T-helper 2 cell treated with Interferon-gamma antibody and Interleukin-4, amounts not matched to agents 5 μg/mL and 100 μg/mL, for 36 hours (primary cell): ENCODE measurements at regions not wholly inside any gene's neighbourhood (a gene's known extent, or its start where the extent isn't known, plus 50 kb on each side); places are given as distances from the start of the nearest gene placed in this dataset.
"Not testable (repeated sequence)": the region's sequence is repeated elsewhere in the genome, so short reads cannot be mapped to it uniquely, and the experiment has no call there.

Experiments used
- DNase-seq: peaks from one replicate; pipeline ENCODE4 v3.0.0; 2021; ENCODE audit warnings: low spot score
- H3K27ac Mint-ChIP-seq: one replicate; pipeline ENCODE4 v1.8.0; 2021; ENCODE audit warnings: mild to moderate bottlenecking, mixed read lengths
- H3K27me3 Mint-ChIP-seq: one replicate; pipeline ENCODE4 v1.8.0; 2021; ENCODE audit warnings: low read depth, mixed read lengths
- H3K36me3 Mint-ChIP-seq: one replicate; pipeline ENCODE4 v1.8.0; 2021; ENCODE audit warnings: low read depth, mixed read lengths
- H3K4me1 Mint-ChIP-seq: one replicate; pipeline ENCODE4 v1.8.0; 2021; ENCODE audit warnings: low read depth, mixed read lengths
- H3K4me3 Mint-ChIP-seq: one replicate; pipeline ENCODE4 v1.8.0; 2022; ENCODE audit warnings: mild to moderate bottlenecking, moderate library complexity, mixed read lengths
- H3K9me3 Mint-ChIP-seq: one replicate; pipeline ENCODE4 v1.8.0; 2021; ENCODE audit warnings: mixed read lengths

DNA sequence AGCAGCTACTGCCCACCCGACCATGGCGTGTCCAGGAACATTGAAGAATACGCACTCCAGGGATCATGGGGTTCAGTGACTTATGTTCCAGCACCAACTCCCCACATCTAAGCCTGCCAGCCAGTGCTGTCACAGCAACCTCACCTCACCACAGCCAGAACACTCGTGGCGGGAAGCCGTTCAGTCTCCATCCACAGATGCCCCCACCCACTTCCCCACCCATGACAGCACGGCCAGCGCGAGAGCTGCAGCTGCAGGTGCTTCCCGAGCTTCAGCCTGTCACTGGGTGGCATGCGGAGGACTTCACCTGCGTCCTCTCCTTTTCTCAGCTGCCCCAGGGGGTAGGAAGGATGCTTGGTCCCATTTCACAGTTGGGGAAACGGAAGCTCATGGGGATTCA is 50.3 kb downstream of the RBFOX3 start:
- Mint-ChIP-seq H3K36me3 (no peaks in the 10 kb centered on the region), H3K9me3 (peaks cover 3% of the 10 kb centered on the region), H3K4me3 (no peak overlapping the region), H3K4me1 (peaks cover 4% of the 10 kb centered on the region), H3K27ac (no peak overlapping the region), H3K27me3 (peaks cover 4% of the 10 kb centered on the region)
- no peak for DNase-seq

DNA sequence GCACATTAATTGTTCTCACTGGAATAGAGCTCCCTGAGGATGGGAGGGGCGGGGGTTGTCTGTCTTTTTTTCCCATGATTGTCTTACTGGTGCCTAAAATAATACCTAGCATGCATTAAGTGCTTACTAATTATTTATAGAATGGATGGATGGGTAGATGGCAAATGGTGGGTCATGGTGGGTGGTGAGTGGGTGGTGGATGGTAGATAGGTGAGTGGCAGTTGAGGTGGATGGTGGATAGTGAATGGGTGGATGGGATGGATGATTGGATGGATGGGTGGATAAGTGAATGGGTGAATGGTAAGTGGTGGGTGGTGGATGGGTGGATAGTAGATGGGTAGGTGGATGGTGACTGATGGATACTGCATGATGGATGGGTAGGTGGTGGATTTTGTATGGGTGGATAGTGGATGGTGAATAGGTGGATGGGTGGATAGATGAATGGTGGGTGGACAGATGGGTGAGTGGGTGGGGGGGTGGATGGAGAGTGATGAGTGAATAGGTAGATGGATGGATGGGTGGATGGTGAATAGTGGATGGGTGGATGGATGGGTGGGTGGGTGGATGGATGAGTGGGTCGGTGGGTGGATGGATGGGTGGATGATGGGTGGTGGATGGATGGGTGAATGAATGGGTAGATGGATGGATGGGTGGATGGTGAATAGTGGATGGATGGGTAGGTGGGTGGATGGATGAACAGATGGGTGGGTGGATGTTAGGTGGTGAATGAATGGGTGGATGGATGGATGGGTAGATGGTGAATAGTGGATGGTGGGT is 51.6 kb downstream of the RBFOX3 start:
- Mint-ChIP-seq H3K4me3 (no peak overlapping the region), H3K9me3 (peaks cover 6% of the 10 kb centered on the region), H3K27me3 (peaks cover 4% of the 10 kb centered on the region), H3K36me3 (no peaks in the 10 kb centered on the region), H3K4me1 (peaks cover 4% of the 10 kb centered on the region), H3K27ac (no peak overlapping the region)
- no peak for DNase-seq

DNA sequence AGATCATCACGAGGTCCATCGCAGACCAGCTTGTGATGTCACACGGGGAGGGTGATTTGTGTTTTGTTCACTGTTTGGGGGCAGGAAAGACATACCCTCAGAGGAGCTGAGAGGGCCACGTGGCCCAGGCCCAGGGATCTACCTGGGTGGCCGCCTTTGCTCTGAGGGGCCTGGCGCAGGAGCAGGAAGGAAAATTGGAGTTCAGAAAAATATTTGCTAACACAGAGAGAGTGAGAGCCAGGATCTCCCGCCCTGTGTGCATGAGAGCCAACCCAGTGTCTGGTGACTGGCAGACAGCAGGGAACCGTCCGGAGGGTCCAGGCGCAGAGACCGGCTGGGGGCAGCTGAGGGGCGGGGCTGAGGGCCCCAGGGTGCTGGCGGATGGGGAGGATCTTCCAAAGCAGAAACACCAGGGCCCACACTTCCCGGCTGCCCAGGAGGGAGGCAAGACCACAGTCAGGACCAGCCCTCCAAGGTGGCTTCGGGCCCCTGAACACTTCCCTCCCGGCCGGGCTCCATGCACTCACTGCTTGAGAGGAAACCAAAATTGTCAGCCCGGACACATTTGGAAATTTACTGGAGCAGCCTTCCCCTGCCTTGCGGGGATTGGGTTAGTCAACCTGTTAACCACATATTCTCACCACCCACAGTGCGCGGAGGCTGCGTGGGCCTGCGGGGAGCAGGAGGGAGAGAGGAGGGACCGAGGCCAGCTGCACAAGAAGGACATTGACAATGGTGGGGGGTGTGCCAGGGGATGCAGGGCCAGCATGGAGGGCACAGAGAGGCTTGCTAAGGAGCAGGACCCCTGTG is 52.6 kb downstream of the RBFOX3 start:
- DNase-seq, result no peak
- Mint-ChIP-seq H3K4me3 (no peak overlapping the region), H3K27me3 (no peaks in the 10 kb centered on the region)

DNA sequence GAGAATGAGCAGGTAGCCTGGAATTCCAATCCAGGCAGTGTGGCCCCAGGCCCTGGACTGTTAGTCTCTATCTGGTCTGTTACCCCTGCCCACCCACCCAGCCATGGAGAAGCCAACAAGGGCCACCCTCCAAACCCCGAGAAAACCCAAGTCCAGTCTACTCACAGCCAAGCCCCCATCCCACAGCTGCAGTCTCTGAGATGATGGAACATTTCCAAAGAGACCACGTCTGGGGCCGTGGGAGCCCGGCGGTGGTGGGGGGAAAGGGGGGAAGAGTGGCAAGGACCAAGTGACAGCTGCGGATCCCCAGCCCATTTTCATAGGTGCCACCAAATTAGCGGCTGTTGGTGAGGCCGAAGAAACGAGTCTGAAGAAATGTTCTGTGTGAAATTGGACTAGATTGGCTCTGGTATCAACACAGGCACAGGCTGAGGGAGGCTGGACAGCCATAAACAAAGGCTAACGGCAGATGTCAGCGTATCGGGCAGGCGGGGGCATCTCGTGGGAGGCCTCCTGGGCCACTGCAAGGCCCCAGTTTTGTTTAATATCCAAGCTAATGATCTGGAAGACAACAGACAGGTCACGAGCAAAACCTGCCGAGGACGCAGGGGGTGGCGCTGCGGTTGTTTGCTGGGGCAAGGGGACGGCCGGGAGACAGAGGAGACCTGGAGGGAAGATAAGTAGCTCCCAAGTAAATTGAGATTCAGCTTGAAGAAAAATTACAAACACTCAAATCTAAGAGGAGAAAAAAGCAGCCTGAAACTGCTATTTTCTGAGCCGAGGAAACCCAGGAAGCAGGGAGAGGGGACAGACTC is 53.4 kb downstream of the RBFOX3 start:
- Mint-ChIP-seq H3K27ac (no peak overlapping the region), H3K36me3 (no peaks in the 10 kb centered on the region), H3K27me3 (no peaks in the 10 kb centered on the region), H3K9me3 (peaks cover 6% of the 10 kb centered on the region), H3K4me3 (no peak overlapping the region), H3K4me1 (peaks cover 4% of the 10 kb centered on the region)
- DNase-seq, result no peak

More for the DNA sequence above, 52.6 kb downstream of the RBFOX3 start:
- no peaks in the 10 kb centered on the region for H3K36me3 Mint-ChIP-seq
- H3K9me3 Mint-ChIP-seq, result peaks cover 6% of the 10 kb centered on the region
- no peak overlapping the region for H3K27ac Mint-ChIP-seq
- peaks cover 4% of the 10 kb centered on the region for H3K4me1 Mint-ChIP-seq

GRCh38 chr17:79556271-79556670 is 54.6 kb downstream of the RBFOX3 start:
- no peaks in the 10 kb centered on the region for H3K36me3 Mint-ChIP-seq
- H3K4me3 Mint-ChIP-seq, result peak overlapping the region; percentile 11
- DNase-seq, result no peak
- H3K27ac Mint-ChIP-seq, result no peak overlapping the region
- no peaks in the 10 kb centered on the region for H3K27me3 Mint-ChIP-seq
- H3K9me3 Mint-ChIP-seq, result peaks cover 6% of the 10 kb centered on the region
- H3K4me1 Mint-ChIP-seq, result peaks cover 4% of the 10 kb centered on the region

GRCh38 chr17:79555543-79555942 is 55.3 kb downstream of the RBFOX3 start:
- Mint-ChIP-seq H3K27me3 (no peaks in the 10 kb centered on the region), H3K4me3 (no peak overlapping the region), H3K4me1 (peaks cover 4% of the 10 kb centered on the region), H3K9me3 (peaks cover 6% of the 10 kb centered on the region), H3K27ac (no peak overlapping the region), H3K36me3 (no peaks in the 10 kb centered on the region)
- no peak for DNase-seq

- not testable (repeated sequence) for H3K27ac Mint-ChIP-seq, H3K36me3 Mint-ChIP-seq, H3K27me3 Mint-ChIP-seq, H3K9me3 Mint-ChIP-seq, H3K4me3 Mint-ChIP-seq, DNase-seq, H3K4me1 Mint-ChIP-seq
Measured at GRCh38 chr17:79554346-79554745, 56.5 kb downstream of the RBFOX3 start.

GRCh38 chr17:79552824-79553223 is 58.0 kb downstream of the RBFOX3 start:
- Mint-ChIP-seq H3K27me3 (no peaks in the 10 kb centered on the region), H3K9me3 (peaks cover 6% of the 10 kb centered on the region), H3K27ac (no peak overlapping the region), H3K36me3 (no peaks in the 10 kb centered on the region), H3K4me1 (peaks cover 4% of the 10 kb centered on the region), H3K4me3 (no peak overlapping the region)
- DNase-seq, result no peak

- H3K4me1 Mint-ChIP-seq, result peaks cover 4% of the 10 kb centered on the region
- peaks cover 6% of the 10 kb centered on the region for H3K9me3 Mint-ChIP-seq
- no peak overlapping the region for H3K4me3 Mint-ChIP-seq
- H3K36me3 Mint-ChIP-seq, result no peaks in the 10 kb centered on the region
- H3K27ac Mint-ChIP-seq, result no peak overlapping the region
- DNase-seq, result no peak
- H3K27me3 Mint-ChIP-seq, result no peaks in the 10 kb centered on the region
Measured at GRCh38 chr17:79552405-79552804, 58.4 kb downstream of the RBFOX3 start.

DNA sequence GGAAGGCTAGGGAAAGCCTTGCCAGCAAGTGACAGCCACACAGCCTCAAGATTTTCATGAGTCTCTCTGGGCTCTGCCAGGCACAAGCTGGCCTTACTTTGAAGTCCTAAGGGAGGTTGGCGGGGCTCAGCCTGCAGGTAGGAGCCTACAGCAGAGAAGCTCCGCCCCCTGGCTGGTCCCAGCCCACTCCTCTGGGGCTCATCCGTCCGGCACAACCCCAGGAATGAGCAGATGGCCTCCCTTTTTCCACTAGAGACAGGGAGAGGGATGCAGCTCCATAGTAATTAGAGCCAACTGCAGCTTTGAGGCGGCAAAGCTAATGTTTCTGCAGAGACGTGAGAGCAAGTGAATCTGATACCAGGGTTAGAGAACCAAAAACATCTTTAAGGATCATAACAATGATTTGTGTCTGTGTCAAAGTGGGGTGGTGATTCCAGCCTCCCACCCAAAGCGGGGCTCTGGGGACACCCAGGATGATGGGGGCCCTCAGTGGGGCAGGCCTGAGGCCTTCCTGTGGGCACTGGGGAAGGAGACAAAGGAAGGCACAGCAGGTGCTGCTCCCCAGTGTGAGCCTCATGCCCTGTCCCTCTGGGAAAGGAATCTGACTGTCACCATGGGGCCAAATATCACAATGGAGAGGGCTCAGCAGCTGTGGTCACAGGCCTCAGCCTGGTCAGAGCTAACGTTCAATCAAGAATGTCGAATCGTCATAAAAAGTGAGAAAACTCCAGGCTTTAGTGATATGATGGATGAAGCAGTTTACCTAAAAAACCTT is 61.5 kb downstream of the RBFOX3 start:
- H3K27ac Mint-ChIP-seq, result no peak overlapping the region

DNA sequence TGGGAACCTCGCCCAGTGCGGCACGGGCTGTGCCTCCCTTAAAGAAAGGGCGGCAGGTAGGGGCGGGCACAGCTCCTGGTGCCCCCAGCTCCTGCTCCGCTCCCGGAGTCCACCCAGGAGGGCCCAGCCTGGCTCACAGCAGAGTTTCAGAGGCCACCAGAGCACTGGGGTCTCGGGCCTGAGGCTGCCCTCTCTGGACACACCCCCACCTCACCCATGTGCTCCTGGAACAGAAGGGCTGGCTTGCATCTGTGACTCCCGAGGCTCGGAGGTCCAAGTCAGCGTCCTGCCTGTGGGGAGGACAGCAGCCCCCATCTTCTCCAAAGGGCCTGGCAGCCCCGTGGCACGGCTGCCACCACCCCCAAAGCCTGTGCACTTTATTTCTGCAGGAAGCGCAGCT is 62.7 kb downstream of the RBFOX3 start:
- Mint-ChIP-seq H3K27ac (no peak overlapping the region), H3K4me1 (no peaks in the 10 kb centered on the region), H3K4me3 (no peak overlapping the region), H3K27me3 (no peaks in the 10 kb centered on the region), H3K9me3 (no peaks in the 10 kb centered on the region), H3K36me3 (no peaks in the 10 kb centered on the region)
- no peak for DNase-seq

More for the DNA sequence above, 61.5 kb downstream of the RBFOX3 start:
- no peaks in the 10 kb centered on the region for H3K9me3 Mint-ChIP-seq
- H3K4me1 Mint-ChIP-seq, result no peaks in the 10 kb centered on the region
- no peak for DNase-seq
- H3K36me3 Mint-ChIP-seq, result no peaks in the 10 kb centered on the region
- H3K27me3 Mint-ChIP-seq, result no peaks in the 10 kb centered on the region
- H3K4me3 Mint-ChIP-seq, result no peak overlapping the region

- no peaks in the 10 kb centered on the region for H3K36me3 Mint-ChIP-seq
- no peak for DNase-seq
- H3K27ac Mint-ChIP-seq, result no peak overlapping the region
- H3K27me3 Mint-ChIP-seq, result no peaks in the 10 kb centered on the region
- no peaks in the 10 kb centered on the region for H3K9me3 Mint-ChIP-seq
- no peak overlapping the region for H3K4me3 Mint-ChIP-seq
- no peaks in the 10 kb centered on the region for H3K4me1 Mint-ChIP-seq
Measured at GRCh38 chr17:79547586-79547985, 63.3 kb downstream of the RBFOX3 start.

DNA sequence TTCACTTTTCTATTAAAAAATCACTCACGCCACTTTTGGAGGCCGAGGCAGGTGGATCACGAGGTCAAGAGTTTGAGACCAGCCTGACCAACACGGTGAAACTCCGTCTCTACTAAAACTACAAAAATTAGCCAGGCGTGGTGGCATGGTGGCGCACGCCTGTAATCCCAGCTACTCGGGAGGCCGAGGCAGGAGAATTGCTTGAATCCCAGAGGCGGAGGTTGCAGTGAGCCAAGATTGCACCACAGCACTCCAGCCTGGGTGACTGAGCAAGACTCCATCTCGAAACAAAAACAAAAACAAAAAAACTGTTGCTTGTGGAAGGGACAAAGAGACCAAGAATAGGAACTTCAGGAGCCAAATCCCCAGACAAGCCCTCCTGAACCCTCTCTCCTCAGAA is 63.7 kb downstream of the RBFOX3 start:
- H3K27me3 Mint-ChIP-seq, DNase-seq, H3K9me3 Mint-ChIP-seq, H3K27ac Mint-ChIP-seq, H3K4me1 Mint-ChIP-seq, H3K36me3 Mint-ChIP-seq, H3K4me3 Mint-ChIP-seq: not testable (repeated sequence)
